ENCODE measurements at regions not wholly inside any gene's neighbourhood (a gene's known extent, or its start where the extent isn't known, plus 50 kb on each side); places are given as distances from the start of the nearest gene placed in this dataset.

GRCh38 chr1:232688398-232688797, 58.5 kb upstream of the SIPA1L2 start:
- POLR2A ChIA-PET (ENCODE audit: partially characterized antibody): no interaction called here
- Histone ChIP-seq H2BK15ac (ENCODE audit: low read length) (no peak overlapping the region), H3K9me3 (ENCODE audit: insufficient read depth in 2 of 2, low read depth in 1 of 2, low read length in 1 of 2) (no peaks in the 10 kb centered on the region), H3K14ac (ENCODE audit: insufficient read length) (no peak overlapping the region), H3K4me2 (ENCODE audit: insufficient read depth in 1 of 2, low read depth in 2 of 2, low read length in 2 of 2) (no peak overlapping the region), H3K9ac (replicated peaks in 1 of 4; ENCODE audit: extremely low read depth in 1 of 4, low read depth in 3 of 4, low read length in 3 of 4) (no peak overlapping the region), H3K36me3 (ENCODE audit: control insufficient read depth in 2 of 4, insufficient read depth in 4 of 4, low read length in 3 of 4) (no peaks in the 10 kb centered on the region), H3K27me3 (replicated peaks in 1 of 4; ENCODE audit: control insufficient read depth in 3 of 4, extremely low read depth in 1 of 4, insufficient read depth in 3 of 4, low read length in 3 of 4) (no peaks in the 10 kb centered on the region; a peak in 2 of 7 replicates), H3K23ac (ENCODE audit: insufficient read length) (no peak overlapping the region), H2BK5ac (ENCODE audit: low read depth, low read length) (no peak overlapping the region), H3K18ac (ENCODE audit: extremely low read depth, low read length) (no peak overlapping the region), H2AFZ (ENCODE audit: low read length) (no peak overlapping the region), H2BK12ac (ENCODE audit: low read depth, low read length) (no peak overlapping the region), H3K79me1 (ENCODE audit: low read depth, low read length) (no peaks in the 10 kb centered on the region), H3K56ac (replicated peaks; ENCODE audit: insufficient read length, low read depth, low read length) (no peak overlapping the region), H3K4me1 (replicated peaks in 1 of 4; ENCODE audit: control insufficient read depth in 3 of 4, insufficient read depth in 4 of 4, low read length in 3 of 4) (no peaks in the 10 kb centered on the region), H2AK5ac (ENCODE audit: low read depth, low read length) (no peak overlapping the region), H2BK120ac (replicated peaks; ENCODE audit: low read depth, low read length) (no peak overlapping the region), H4K91ac (replicated peaks; ENCODE audit: insufficient read length, low read length) (no peak overlapping the region), H4K8ac (ENCODE audit: extremely low read depth, insufficient read depth, low read length) (no peak overlapping the region), H3K27ac (ENCODE audit: low read depth, low read length) (no peak overlapping the region), H4K5ac (ENCODE audit: insufficient read length, low read depth, low read length) (no peak overlapping the region), H4K20me1 (replicated peaks in 1 of 2; ENCODE audit: control insufficient read depth in 1 of 2, insufficient read depth in 2 of 2, low read length in 2 of 2) (no peaks in the 10 kb centered on the region), H3K23me2 (ENCODE audit: low read depth, low read length) (no peaks in the 10 kb centered on the region), H3K4ac (replicated peaks; ENCODE audit: insufficient read length, low read depth, low read length) (no peak overlapping the region), H3K4me3 (ENCODE audit: extremely low read depth in 1 of 4, insufficient read depth in 2 of 4, low read depth in 3 of 4, low read length in 4 of 4) (no peak overlapping the region), H3K79me2 (ENCODE audit: control insufficient read depth in 1 of 2, insufficient read depth in 2 of 2, low read length in 2 of 2) (no peaks in the 10 kb centered on the region), H2BK20ac (ENCODE audit: low read length) (no peak overlapping the region)
- TF ChIP-seq HDAC6 (IDR thresholded peaks at IDR 0.05; ENCODE audit: low read depth, low read length): no peak
- TF ChIP-seq TEAD4 (IDR thresholded peaks at IDR 0.05; ENCODE audit: low read depth, low read length): no peak
- WGBS, 2 experiments (ENCODE audit: extremely low coverage in 1 of 2, insufficient coverage in 1 of 2, insufficient read length in 1 of 2, insufficient replicate concordance in 2 of 2, low coverage in 1 of 2, low lambda C conversion rate in 2 of 2, missing lambda C conversion rate in 1 of 2): 84 to 100% methylated on average over 1 to 2 of the region's 2 CpGs
- FAIRE-seq: no peak
- DNase-seq (ENCODE audit: low read depth in 1 of 2, low spot score in 2 of 2): no peak
- CTCF ChIA-PET (ENCODE audit: partially characterized antibody): no interaction called here

All from H1 (cell line).